Neural progenitor cell (in vitro differentiated cells): ENCODE measurements at regions not wholly inside any gene's neighbourhood (a gene's known extent, or its start where the extent isn't known, plus 50 kb on each side); places are given as distances from the start of the nearest gene placed in this dataset.

Experiments used
- DNase-seq: peaks from one replicate; pipeline ENCODE4 v3.0.0-alpha.2; 2016; ENCODE audit warnings: low spot score
- H2AFZ ChIP-seq: fragments of 200-600 bp; sonication (generic); replicated peaks from 2 replicates; pipeline ENCODE4 v1.6.1; 2016; ENCODE audit warnings: antibody characterized with exemption
- H3F3A ChIP-seq: fragments of 200-600 bp; sonication (generic); 2 replicates; pipeline ENCODE4 v1.6.1; 2016; ENCODE audit warnings: antibody characterized with exemption, low read depth
- H3K27ac ChIP-seq: fragments of 200-600 bp; sonication (generic); 2 replicates; pipeline ENCODE4 v1.5.1; 2016; ENCODE audit warnings: mild to moderate bottlenecking
- H3K27me3 ChIP-seq: fragments of 200-600 bp; sonication (generic); 2 replicates; pipeline ENCODE4 v1.6.1; 2016; ENCODE audit warnings: mild to moderate bottlenecking, moderate library complexity
- H3K36me3 ChIP-seq: fragments of 200-600 bp; sonication (generic); 2 replicates; pipeline ENCODE4 v1.5.1; 2016
- H3K4me1 ChIP-seq: fragments of 200-600 bp; sonication (generic); 2 replicates; pipeline ENCODE4 v1.6.1; 2016; ENCODE audit warnings: mixed run types
- H3K4me2 ChIP-seq: fragments of 200-600 bp; sonication (generic); 2 replicates; pipeline ENCODE4 v1.6.1; 2016
- H3K4me3 ChIP-seq: fragments of 200-600 bp; sonication (generic); 2 replicates; pipeline ENCODE4 v1.5.1; 2016
- H3K79me2 ChIP-seq: fragments of 200-600 bp; sonication (generic); 2 replicates; pipeline ENCODE4 v1.6.1; 2016; ENCODE audit warnings: low read depth
- H3K9ac ChIP-seq: fragments of 200-600 bp; sonication (generic); 2 replicates; pipeline ENCODE4 v1.6.1; 2016
- H3K9me3 ChIP-seq: fragments of 200-600 bp; sonication (generic); 2 replicates; pipeline ENCODE4 v1.5.1; 2016; ENCODE audit warnings: low read depth
- H4K20me1 ChIP-seq: fragments of 200-600 bp; sonication (generic); 2 replicates; pipeline ENCODE4 v1.6.1; 2016; ENCODE audit warnings: low read depth
- H3K27ac Mint-ChIP-seq: 3 replicates; pipeline ENCODE4 v1.8.0; 2021; ENCODE audit warnings: mixed read lengths
- H3K27me3 Mint-ChIP-seq: 2 replicates; pipeline ENCODE4 v1.8.0; 2022; ENCODE audit warnings: low read depth, mild to moderate bottlenecking, inconsistent platforms, moderate library complexity, mixed read lengths; ENCODE audit not compliant: insufficient read depth
- H3K36me3 Mint-ChIP-seq: 3 replicates; pipeline ENCODE4 v1.8.0; 2021; ENCODE audit warnings: mixed read lengths
- H3K4me1 Mint-ChIP-seq: 3 replicates; pipeline ENCODE4 v1.8.0; 2021; ENCODE audit warnings: mixed read lengths
- H3K4me3 Mint-ChIP-seq: 3 replicates; pipeline ENCODE4 v1.8.0; 2021; ENCODE audit warnings: mild to moderate bottlenecking, moderate library complexity, mixed read lengths
- H3K9me3 Mint-ChIP-seq: 3 replicates; pipeline ENCODE4 v1.8.0; 2020; ENCODE audit warnings: mixed read lengths
- EZH2 ChIP-seq: fragments of 200-600 bp; sonication (generic); IDR thresholded peaks from 2 replicates; pipeline ENCODE4 v1.6.1; 2017; ENCODE audit warnings: antibody characterized with exemption, mild to moderate bottlenecking, moderate library complexity
- EZH2phosphoT487 ChIP-seq: fragments of 200-600 bp; sonication (generic); IDR thresholded peaks from 2 replicates; pipeline ENCODE4 v1.6.1; 2017; ENCODE audit warnings: antibody characterized with exemption
- TF ChIP-seq, protein P1 (sequence below): fragments of 200-600 bp; sonication (generic); IDR thresholded peaks from 2 replicates; pipeline ENCODE4 v1.5.1; 2017; ENCODE audit warnings: antibody characterized with exemption, mild to moderate bottlenecking

- Mint-ChIP-seq H3K4me1 (no peaks in the 10 kb centered on the region), H3K4me3 (no peak overlapping the region), H3K27ac (no peak overlapping the region)
Measured at GRCh38 chr15:94615688-94616087, 384.3 kb downstream of the MCTP2 start.

GRCh38 chr15:94620632-94621031 is 389.3 kb downstream of the MCTP2 start:
- no peaks in the 10 kb centered on the region for H3K9me3 ChIP-seq
- H3K27ac Mint-ChIP-seq, result no peak overlapping the region
- no peak overlapping the region for H3K4me2 ChIP-seq
- no peaks in the 10 kb centered on the region for H3K27me3 ChIP-seq
- no peaks in the 10 kb centered on the region for H3F3A ChIP-seq
- TF ChIP-seq EZH2 (no peak), EZH2phosphoT487 (no peak)
- TF ChIP-seq, protein P1, sequence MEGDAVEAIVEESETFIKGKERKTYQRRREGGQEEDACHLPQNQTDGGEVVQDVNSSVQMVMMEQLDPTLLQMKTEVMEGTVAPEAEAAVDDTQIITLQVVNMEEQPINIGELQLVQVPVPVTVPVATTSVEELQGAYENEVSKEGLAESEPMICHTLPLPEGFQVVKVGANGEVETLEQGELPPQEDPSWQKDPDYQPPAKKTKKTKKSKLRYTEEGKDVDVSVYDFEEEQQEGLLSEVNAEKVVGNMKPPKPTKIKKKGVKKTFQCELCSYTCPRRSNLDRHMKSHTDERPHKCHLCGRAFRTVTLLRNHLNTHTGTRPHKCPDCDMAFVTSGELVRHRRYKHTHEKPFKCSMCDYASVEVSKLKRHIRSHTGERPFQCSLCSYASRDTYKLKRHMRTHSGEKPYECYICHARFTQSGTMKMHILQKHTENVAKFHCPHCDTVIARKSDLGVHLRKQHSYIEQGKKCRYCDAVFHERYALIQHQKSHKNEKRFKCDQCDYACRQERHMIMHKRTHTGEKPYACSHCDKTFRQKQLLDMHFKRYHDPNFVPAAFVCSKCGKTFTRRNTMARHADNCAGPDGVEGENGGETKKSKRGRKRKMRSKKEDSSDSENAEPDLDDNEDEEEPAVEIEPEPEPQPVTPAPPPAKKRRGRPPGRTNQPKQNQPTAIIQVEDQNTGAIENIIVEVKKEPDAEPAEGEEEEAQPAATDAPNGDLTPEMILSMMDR, result no peak
- no peak overlapping the region for H3K4me3 ChIP-seq
- H3K79me2 ChIP-seq, result no peaks in the 10 kb centered on the region
- no peaks in the 10 kb centered on the region for H3K36me3 Mint-ChIP-seq
- no peak overlapping the region for H2AFZ ChIP-seq
- H3K9ac ChIP-seq, result no peak overlapping the region
- no peaks in the 10 kb centered on the region for H3K4me1 Mint-ChIP-seq
- no peaks in the 10 kb centered on the region for H3K9me3 Mint-ChIP-seq
- no peaks in the 10 kb centered on the region for H3K27me3 Mint-ChIP-seq
- H3K4me1 ChIP-seq, result no peaks in the 10 kb centered on the region
- DNase-seq, result no peak
- H3K27ac ChIP-seq, result no peak overlapping the region
- no peak overlapping the region for H3K4me3 Mint-ChIP-seq
- no peaks in the 10 kb centered on the region for H3K36me3 ChIP-seq
- H4K20me1 ChIP-seq, result no peaks in the 10 kb centered on the region

More at GRCh38 chr15:94615688-94616087, 384.3 kb downstream of the MCTP2 start:
- no peaks in the 10 kb centered on the region for H3K9me3 ChIP-seq
- H3K9ac ChIP-seq, result no peak overlapping the region
- no peak overlapping the region for H3K4me2 ChIP-seq
- no peaks in the 10 kb centered on the region for H3K36me3 ChIP-seq
- Mint-ChIP-seq H3K9me3 (no peaks in the 10 kb centered on the region), H3K36me3 (no peaks in the 10 kb centered on the region), H3K27me3 (peaks cover 12% of the 10 kb centered on the region)
- no peaks in the 10 kb centered on the region for H3K79me2 ChIP-seq
- H2AFZ ChIP-seq, result no peak overlapping the region
- no peak overlapping the region for H3K4me3 ChIP-seq
- H4K20me1 ChIP-seq, result no peaks in the 10 kb centered on the region
- no peak overlapping the region for H3K27ac ChIP-seq
- no peaks in the 10 kb centered on the region for H3K4me1 ChIP-seq
- TF ChIP-seq EZH2phosphoT487 (no peak), EZH2 (no peak)
- TF ChIP-seq, protein P1, result no peak
- H3K27me3 ChIP-seq, result no peaks in the 10 kb centered on the region
- H3F3A ChIP-seq, result no peaks in the 10 kb centered on the region
- DNase-seq, result no peak

DNA sequence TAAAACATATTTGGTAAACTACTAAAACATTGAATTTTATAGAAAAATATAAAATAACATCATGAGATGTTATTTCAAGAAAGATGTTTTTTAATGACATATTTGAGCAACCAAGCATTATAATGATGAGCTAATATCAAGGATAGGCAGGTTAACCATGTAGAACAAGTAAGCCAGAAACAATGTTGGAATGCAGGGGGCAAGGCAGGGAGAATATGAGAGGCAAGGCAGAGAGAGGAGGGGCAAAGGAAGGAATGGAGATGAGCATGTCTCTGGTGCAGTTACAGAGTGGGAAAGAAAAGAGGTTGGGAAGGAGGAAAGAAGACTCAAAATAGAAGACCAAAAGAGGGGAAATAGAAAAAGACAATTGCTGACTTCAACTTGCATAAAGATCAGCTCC is 390.4 kb downstream of the MCTP2 start:
- Mint-ChIP-seq H3K4me3 (no peak overlapping the region), H3K9me3 (no peaks in the 10 kb centered on the region), H3K27me3 (no peaks in the 10 kb centered on the region), H3K27ac (no peak overlapping the region), H3K36me3 (no peaks in the 10 kb centered on the region), H3K4me1 (no peaks in the 10 kb centered on the region)
- Histone ChIP-seq H2AFZ (no peak overlapping the region), H3K9me3 (no peaks in the 10 kb centered on the region), H3K4me2 (no peak overlapping the region), H3F3A (no peaks in the 10 kb centered on the region), H4K20me1 (no peaks in the 10 kb centered on the region), H3K9ac (no peak overlapping the region), H3K79me2 (no peaks in the 10 kb centered on the region), H3K4me1 (no peaks in the 10 kb centered on the region), H3K27ac (no peak overlapping the region), H3K4me3 (no peak overlapping the region), H3K27me3 (no peaks in the 10 kb centered on the region), H3K36me3 (no peaks in the 10 kb centered on the region)
- TF ChIP-seq EZH2, result no peak
- TF ChIP-seq EZH2phosphoT487, result no peak
- TF ChIP-seq, protein P1, result no peak
- no peak for DNase-seq
